A673 (cell line): ENCODE measurements at regions not wholly inside any gene's neighbourhood (a gene's known extent, or its start where the extent isn't known, plus 50 kb on each side); places are given as distances from the start of the nearest gene placed in this dataset.

ENCODE experiments used
- BruUV-seq: library from RNA; stranded (reverse); fragments of 400-500 nt; replicated peaks from 2 replicates; lab custom pipeline; 2021; lab: Mats Ljungman, UMichigan
- CTCF ChIA-PET: fragments of 300-600 bp; sonication (Branson Sonifier 250); formaldehyde crosslinking; loops from one replicate; lab custom pipeline; 2022; ENCODE audit warnings: antibody characterized with exemption; lab: Charles Lee
- POLR2A ChIA-PET: fragments of 300-600 bp; sonication (Branson Sonifier 250); formaldehyde crosslinking; loops from one replicate; lab custom pipeline; 2022; ENCODE audit warnings: antibody characterized with exemption; ENCODE audit not compliant: low non-redundant PET; lab: Charles Lee
- DNase-seq: peaks from one replicate; pipeline ENCODE4 v3.0.0-alpha.2; 2015; ENCODE audit warnings: low spot score
- H3K27ac ChIP-seq: fragments of 200-600 bp; sonication (generic); 2 replicates; pipeline ENCODE4 v1.5.1; 2016; ENCODE audit warnings: mixed run types, low read depth, mild to moderate bottlenecking, mixed read lengths, antibody characterized with exemption, low read length; ENCODE audit not compliant: poor library complexity, severe bottlenecking
- H3K27me3 ChIP-seq: fragments of 200-600 bp; sonication (generic); replicated peaks from 2 replicates; pipeline ENCODE4 v1.6.1; 2017; ENCODE audit warnings: mixed run types, low read depth, mild to moderate bottlenecking, mixed read lengths, antibody characterized with exemption, low read length; ENCODE audit not compliant: insufficient read depth, poor library complexity
- H3K36me3 ChIP-seq: fragments of 200-600 bp; sonication (generic); 2 replicates; pipeline ENCODE4 v1.6.1; 2016; ENCODE audit warnings: mixed run types, mild to moderate bottlenecking, mixed read lengths, antibody characterized with exemption, low read length; ENCODE audit not compliant: insufficient read depth, poor library complexity, severe bottlenecking
- H3K4me1 ChIP-seq: fragments of 200-600 bp; sonication (generic); 2 replicates; pipeline ENCODE4 v1.6.1; 2017; ENCODE audit warnings: mixed run types, mild to moderate bottlenecking, mixed read lengths, antibody characterized with exemption, low read length; ENCODE audit not compliant: insufficient read depth, poor library complexity, severe bottlenecking
- H3K4me3 ChIP-seq: fragments of 200-600 bp; sonication (generic); 2 replicates; pipeline ENCODE4 v1.5.1; 2016; ENCODE audit warnings: low read depth, mixed run types, mild to moderate bottlenecking, mixed read lengths, low read length; ENCODE audit not compliant: poor library complexity, severe bottlenecking
- H3K9me3 ChIP-seq: fragments of 200-600 bp; sonication (generic); 2 replicates; pipeline ENCODE4 v1.6.1; 2016; ENCODE audit warnings: mixed run types, low read depth, mild to moderate bottlenecking, mixed read lengths, antibody characterized with exemption, low read length; ENCODE audit not compliant: poor library complexity, severe bottlenecking
- CTCF ChIP-seq: fragments of 300-800, 200-600 bp; sonication (generic); conservative IDR thresholded peaks from 2 replicates; pipeline ENCODE4 v1.5.1; 2017; ENCODE audit warnings: low read depth, mild to moderate bottlenecking, antibody characterized with exemption, low read length, moderate library complexity, mixed read lengths
- EZH2 ChIP-seq: fragments of 200-600 bp; sonication (generic); IDR thresholded peaks from 2 replicates; pipeline ENCODE4 v1.6.1; 2017; ENCODE audit warnings: borderline replicate concordance, low read depth, mild to moderate bottlenecking, mixed read lengths, antibody characterized with exemption, low read length; ENCODE audit not compliant: poor library complexity, severe bottlenecking
- intact Hi-C: fragments of 100-400 bp; cut with micrococcal nuclease; formaldehyde crosslinking; loops from one replicate; pipeline ENCODE4 v1.10.0; 2022; ENCODE audit not compliant: unreplicated experiment

GRCh38 chr4:92035666-92036065 is 268.1 kb upstream of the GRID2 start:
- no TSS peak for BruUV-seq
- no peak overlapping the region for H3K27ac ChIP-seq
- no peaks in the 10 kb centered on the region for H3K36me3 ChIP-seq
- no peaks in the 10 kb centered on the region for H3K4me1 ChIP-seq
- H3K9me3 ChIP-seq, result no peaks in the 10 kb centered on the region
- POLR2A ChIA-PET, result no interaction called here
- no peak for DNase-seq
- no peaks in the 10 kb centered on the region for H3K27me3 ChIP-seq
- intact Hi-C loops, result no loop called here
- H3K4me3 ChIP-seq, result no peak overlapping the region
- TF ChIP-seq CTCF (no peak), EZH2 (no peak)
- CTCF ChIA-PET, result no interaction called here

GRCh38 chr4:92045718-92046117 is 258.0 kb upstream of the GRID2 start:
- ChIA-PET CTCF (no interaction called here), POLR2A (no interaction called here)
- no peaks in the 10 kb centered on the region for H3K4me1 ChIP-seq
- DNase-seq, result no peak
- H3K27me3 ChIP-seq, result no peaks in the 10 kb centered on the region
- BruUV-seq, result no TSS peak
- no peak for TF ChIP-seq CTCF
- H3K27ac ChIP-seq, result no peak overlapping the region
- no peaks in the 10 kb centered on the region for H3K36me3 ChIP-seq
- no peak overlapping the region for H3K4me3 ChIP-seq
- no peaks in the 10 kb centered on the region for H3K9me3 ChIP-seq
- intact Hi-C loops, result no loop called here

- POLR2A ChIA-PET, result no interaction called here
- TF ChIP-seq EZH2 (no peak), CTCF (no peak)
- peak; percentile 0 for DNase-seq
- CTCF ChIA-PET, result no interaction called here
- Histone ChIP-seq H3K36me3 (no peaks in the 10 kb centered on the region), H3K4me3 (no peak overlapping the region), H3K9me3 (no peaks in the 10 kb centered on the region), H3K27ac (no peak overlapping the region), H3K27me3 (no peaks in the 10 kb centered on the region), H3K4me1 (no peaks in the 10 kb centered on the region)
- intact Hi-C loops, result no loop called here
- no TSS peak for BruUV-seq
These were observed 256.4 kb upstream of the GRID2 start for GRCh38 chr4:92047209-92047875.
